NCI-H2081 treated with DMSO at 0.1 percent for 48 hours (cell line): ENCODE measurements at regions not wholly inside any gene's neighbourhood (a gene's known extent, or its start where the extent isn't known, plus 50 kb on each side); places are given as distances from the start of the nearest gene placed in this dataset.

Experiments
- DNase-seq: peaks from one replicate; lab custom pipeline; 2025; lab: John Stamatoyannopoulos, UW

- DNase-seq = no peak
Observed at GRCh38 chr1:112317611-112318062, 78.4 kb upstream of the CTTNBP2NL start.

DNA sequence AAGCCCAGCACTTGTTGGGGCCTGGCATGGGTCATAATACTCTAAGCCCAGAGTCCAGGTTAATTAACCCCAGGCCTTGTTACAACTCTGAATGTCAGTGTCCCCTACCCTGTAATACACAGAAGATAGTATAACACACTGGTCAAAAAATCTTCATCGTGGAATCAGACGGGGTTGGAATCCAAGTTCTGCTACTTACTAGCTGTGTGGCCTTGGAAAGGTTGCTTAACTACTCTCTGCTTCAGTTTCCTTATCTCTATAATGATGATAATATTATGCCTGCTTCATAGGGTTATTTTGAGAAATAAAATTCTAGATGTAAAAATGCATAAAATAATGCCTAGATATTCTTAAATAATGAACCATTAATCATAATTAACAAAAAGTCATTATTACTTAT lies 77.8 kb upstream of the CTTNBP2NL start:
- no peak for DNase-seq

GRCh38 chr1:112318698-112319370 lies 77.2 kb upstream of the CTTNBP2NL start:
- DNase-seq = no peak

DNA sequence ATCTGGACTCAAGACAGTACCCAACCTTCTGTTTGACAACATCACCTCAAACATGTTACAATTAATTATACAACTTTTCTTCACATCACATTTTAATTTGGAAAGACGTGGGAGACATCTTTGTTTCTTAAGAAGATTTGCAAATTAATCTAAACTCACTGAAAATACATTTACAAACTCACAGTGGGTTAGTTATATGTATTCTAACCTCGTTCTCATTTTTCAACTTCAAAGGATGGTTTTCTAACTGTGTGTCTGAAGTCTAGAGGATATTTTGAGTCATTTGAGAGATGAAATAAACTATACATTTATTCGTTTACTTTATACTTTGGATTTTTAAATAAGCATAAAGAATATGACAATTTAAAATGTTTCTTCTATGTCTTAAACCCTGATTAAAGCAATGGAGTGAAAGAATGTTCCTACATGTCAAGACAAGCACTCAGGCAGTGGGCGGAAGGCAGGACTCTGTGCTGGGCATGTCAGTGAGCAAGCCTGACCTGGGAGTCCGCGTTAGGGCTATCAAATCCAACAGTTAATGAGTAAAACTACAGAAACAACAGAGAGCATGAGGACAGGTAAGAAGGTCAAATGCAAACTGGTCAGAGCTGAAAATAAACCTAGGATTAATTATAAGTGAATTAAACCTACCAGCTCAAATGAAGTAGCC lies 76.5 kb upstream of the CTTNBP2NL start:
- no peak for DNase-seq

GRCh38 chr1:112320058-112320457 lies 76.0 kb upstream of the CTTNBP2NL start:
- DNase-seq = no peak

DNA sequence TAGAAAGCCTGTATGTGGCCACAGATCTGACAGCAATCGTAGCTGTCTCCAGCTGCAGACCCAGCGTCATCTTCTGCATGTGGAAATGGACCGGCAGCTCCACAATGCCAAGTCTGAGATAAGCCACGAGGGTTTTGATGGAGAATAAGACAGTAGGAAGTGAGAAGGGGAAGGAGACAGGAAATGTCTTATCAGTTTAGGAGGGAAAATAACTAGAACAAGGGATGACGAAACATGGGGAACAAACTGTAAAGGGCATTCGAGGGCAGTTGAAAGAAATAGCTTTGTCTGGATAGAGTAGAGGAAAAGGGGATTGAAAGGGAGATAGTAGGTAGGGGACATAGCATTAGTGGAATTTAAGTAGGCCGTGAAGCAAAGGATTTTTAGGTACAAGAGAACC lies 74.0 kb upstream of the CTTNBP2NL start:
- no peak for DNase-seq

DNA sequence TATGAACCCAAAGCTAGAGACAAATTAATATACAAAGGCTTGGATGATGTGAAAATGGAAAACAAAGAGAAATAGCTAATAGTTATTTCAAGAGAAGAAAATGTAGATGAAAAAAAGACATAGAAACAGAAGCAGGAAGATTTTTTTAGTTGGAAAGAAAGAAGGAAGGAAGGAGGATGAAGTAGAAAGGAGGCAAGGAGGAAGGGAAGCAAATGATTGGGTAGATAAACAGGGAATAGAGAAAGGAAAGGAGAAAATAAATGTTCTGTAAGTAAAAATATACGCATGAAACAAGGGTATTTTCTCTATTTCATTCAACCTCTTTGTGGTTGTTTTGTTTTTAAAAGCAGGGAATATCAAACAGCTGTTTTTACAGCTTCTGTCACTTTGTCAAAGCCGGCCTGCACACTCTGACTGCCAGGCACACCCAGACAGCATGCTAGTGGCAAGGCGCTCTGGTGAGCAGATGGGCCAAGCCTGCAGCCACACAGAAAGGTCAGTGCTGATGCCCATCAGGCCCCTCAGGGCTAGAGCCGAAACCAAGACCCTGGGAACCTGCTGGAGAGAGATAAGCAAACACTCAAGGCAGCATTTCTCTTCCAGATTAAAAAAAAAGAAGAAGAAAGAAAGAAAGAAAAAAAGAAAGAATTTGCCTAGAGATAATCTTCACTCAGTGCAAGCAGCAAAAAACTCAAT lies 72.9 kb upstream of the CTTNBP2NL start:
- DNase-seq = no peak

GRCh38 chr1:112325504-112325903 lies 70.5 kb upstream of the CTTNBP2NL start:
- DNase-seq = no peak

GRCh38 chr1:112328600-112328999 lies 67.4 kb upstream of the CTTNBP2NL start:
- DNase-seq = no peak

DNA sequence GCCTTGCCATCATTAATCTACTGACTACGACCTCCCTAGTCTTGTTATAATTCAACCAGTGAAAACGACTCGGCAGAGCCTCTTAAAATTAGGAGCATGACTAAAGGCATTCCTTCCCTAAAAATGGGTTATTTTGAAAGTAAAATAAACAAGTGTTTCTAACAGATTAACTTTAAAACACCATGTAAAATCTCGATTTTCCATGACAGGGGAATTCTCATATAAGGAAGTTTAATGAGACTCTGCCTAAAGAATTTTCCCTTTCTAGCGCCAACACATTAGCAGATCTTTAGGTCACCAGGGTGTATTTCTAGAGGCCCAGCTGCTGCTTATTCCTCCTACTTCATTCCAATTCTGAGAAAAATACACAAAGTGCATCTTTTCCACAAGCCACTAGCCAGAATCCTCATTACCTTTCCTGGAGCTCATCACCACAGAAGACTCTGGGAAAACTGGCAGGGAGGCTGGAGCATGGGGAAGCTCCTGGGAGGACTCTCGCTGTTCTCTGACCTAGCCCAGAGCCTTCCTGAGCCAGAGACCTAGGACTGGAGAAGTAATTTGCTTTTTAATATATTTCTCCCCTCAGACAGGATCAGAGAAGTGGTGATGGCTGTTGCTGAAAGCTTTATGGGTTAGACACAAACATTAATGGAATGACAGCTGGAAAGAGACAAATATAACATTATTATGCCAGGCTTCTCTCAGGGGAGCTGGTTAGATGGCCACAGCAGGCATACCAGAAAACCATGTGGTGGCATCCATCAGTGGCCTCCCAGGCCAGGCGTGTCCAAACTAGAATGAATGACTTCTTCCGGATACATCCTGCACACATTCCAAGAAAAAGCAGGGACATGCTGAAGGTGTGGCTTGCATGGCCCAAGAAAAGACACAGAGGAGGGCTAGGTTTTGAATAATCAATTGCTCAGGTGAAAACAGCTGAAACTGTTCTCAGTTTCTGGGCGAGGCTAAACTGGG lies 63.6 kb upstream of the CTTNBP2NL start:
- no peak for DNase-seq

DNA sequence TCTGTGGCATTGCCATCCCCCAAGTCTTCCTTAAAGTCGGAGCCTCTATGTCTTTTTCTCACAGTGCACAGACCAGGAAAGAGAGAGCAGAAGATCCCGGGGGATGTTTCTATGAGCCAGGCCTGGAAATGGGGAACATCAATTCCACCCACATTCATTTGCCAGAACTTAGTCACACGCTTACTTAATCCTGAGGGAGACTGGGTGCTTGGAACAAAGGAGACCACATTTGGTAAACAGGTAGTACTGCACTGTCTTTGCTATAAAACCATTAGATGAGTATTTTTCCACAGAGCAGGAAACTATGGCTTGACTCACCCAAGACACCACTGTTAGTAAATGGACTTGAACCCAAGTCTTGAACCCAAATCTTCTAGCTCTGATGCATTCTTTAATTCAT lies 60.7 kb upstream of the CTTNBP2NL start:
- no peak for DNase-seq

GRCh38 chr1:112337028-112337531 lies 58.9 kb upstream of the CTTNBP2NL start:
- DNase-seq = no peak

- DNase-seq = no peak
Observed at GRCh38 chr1:112341986-112342385, 54.0 kb upstream of the CTTNBP2NL start.

GRCh38 chr1:112342558-112342957 lies 53.5 kb upstream of the CTTNBP2NL start:
- DNase-seq = no peak

GRCh38 chr1:112344754-112345423 lies 51.1 kb upstream of the CTTNBP2NL start:
- DNase-seq = no peak
